HG03135 (cell line): ENCODE measurements at regions not wholly inside any gene's neighbourhood (a gene's known extent, or its start where the extent isn't known, plus 50 kb on each side); places are given as distances from the start of the nearest gene placed in this dataset.

Experiments used
- ATAC-seq: cut with Tn5 transposase; IDR thresholded peaks from one replicate; pipeline ENCODE4 v1.9.1; 2021; ENCODE audit warnings: mild to moderate bottlenecking, moderate library complexity; ENCODE audit not compliant: unreplicated experiment

- no peak for ATAC-seq
Observed at GRCh38 chr20:48106428-48106827, 321.1 kb upstream of the SULF2 start.

- no peak for ATAC-seq
Observed at GRCh38 chr20:48105526-48105925, 320.2 kb upstream of the SULF2 start.

- no peak for ATAC-seq
Observed at GRCh38 chr20:48102931-48103660, 317.8 kb upstream of the SULF2 start.

- ATAC-seq = no peak
Observed at GRCh38 chr20:48102076-48102787, 317.0 kb upstream of the SULF2 start.

- ATAC-seq = no peak
Observed at GRCh38 chr20:48100483-48100882, 315.2 kb upstream of the SULF2 start.

- ATAC-seq = no peak
Observed at GRCh38 chr20:48098866-48099265, 313.6 kb upstream of the SULF2 start.

- ATAC-seq = no peak
Observed at GRCh38 chr20:48098099-48098498, 312.8 kb upstream of the SULF2 start.

- no peak for ATAC-seq
Observed at GRCh38 chr20:48096957-48097890, 311.9 kb upstream of the SULF2 start.

GRCh38 chr20:48096212-48096875, 311.1 kb upstream of the SULF2 start:
- ATAC-seq = no peak

- no peak for ATAC-seq
Observed at GRCh38 chr20:48094944-48095343, 309.7 kb upstream of the SULF2 start.

GRCh38 chr20:48094196-48094749, 309.0 kb upstream of the SULF2 start:
- ATAC-seq = no peak

GRCh38 chr20:48092596-48093280, 307.5 kb upstream of the SULF2 start:
- no peak for ATAC-seq

- ATAC-seq = no peak
Observed at GRCh38 chr20:48090784-48091183, 305.5 kb upstream of the SULF2 start.

GRCh38 chr20:48090314-48090713, 305.0 kb upstream of the SULF2 start:
- ATAC-seq = no peak

GRCh38 chr20:48080583-48080982, 295.3 kb upstream of the SULF2 start:
- no peak for ATAC-seq

GRCh38 chr20:48079028-48079427, 293.7 kb upstream of the SULF2 start:
- ATAC-seq = no peak

- no peak for ATAC-seq
Observed at GRCh38 chr20:48076747-48077146, 291.5 kb upstream of the SULF2 start.

- ATAC-seq = no peak
Observed at GRCh38 chr20:48076247-48076646, 291.0 kb upstream of the SULF2 start.

- no peak for ATAC-seq
Observed at GRCh38 chr20:48075591-48076174, 290.4 kb upstream of the SULF2 start.
